ENCODE measurements at regions not wholly inside any gene's neighbourhood (a gene's known extent, or its start where the extent isn't known, plus 50 kb on each side); places are given as distances from the start of the nearest gene placed in this dataset.

- no peak for DNase-seq
Observed at GRCh38 chr5:174191850-174192655, 146.5 kb downstream of the NSG2 start.

- no peak for DNase-seq
Observed at GRCh38 chr5:174192901-174193300, 147.4 kb downstream of the NSG2 start.

GRCh38 chr5:174195517-174195916, 150.0 kb downstream of the NSG2 start:
- DNase-seq: no peak

GRCh38 chr5:174197929-174198328, 152.4 kb downstream of the NSG2 start:
- DNase-seq: no peak

- no peak for DNase-seq
Observed at GRCh38 chr5:174198541-174198940, 153.0 kb downstream of the NSG2 start.

- no peak for DNase-seq
Observed at GRCh38 chr5:174202996-174203395, 157.5 kb downstream of the NSG2 start.

GRCh38 chr5:174204535-174205313, 159.2 kb downstream of the NSG2 start:
- no peak for DNase-seq

- no peak for DNase-seq
Observed at GRCh38 chr5:174205939-174206338, 160.4 kb downstream of the NSG2 start.

- no peak for DNase-seq
Observed at GRCh38 chr5:174210596-174211276, 165.2 kb downstream of the NSG2 start.

- DNase-seq: no peak
Observed at GRCh38 chr5:174211277-174211626, 165.7 kb downstream of the NSG2 start.

- DNase-seq: no peak
Observed at GRCh38 chr5:174217527-174217926, 172.0 kb downstream of the NSG2 start.

GRCh38 chr5:174218162-174218561, 172.7 kb downstream of the NSG2 start:
- DNase-seq: no peak

GRCh38 chr5:174220417-174220816, 174.9 kb downstream of the NSG2 start:
- no peak for DNase-seq

GRCh38 chr5:174221436-174221835, 175.9 kb downstream of the NSG2 start:
- no peak for DNase-seq

GRCh38 chr5:174221946-174222345, 176.4 kb downstream of the NSG2 start:
- DNase-seq: no peak

- DNase-seq: no peak
Observed at GRCh38 chr5:174222891-174223290, 177.4 kb downstream of the NSG2 start.

GRCh38 chr5:174223355-174223754, 177.8 kb downstream of the NSG2 start:
- DNase-seq: no peak

- DNase-seq: no peak
Observed at GRCh38 chr5:174229068-174229467, 183.6 kb downstream of the NSG2 start.

GRCh38 chr5:174229514-174230370, 184.2 kb downstream of the NSG2 start:
- DNase-seq: no peak

GRCh38 chr5:174231956-174232487, 186.5 kb downstream of the NSG2 start:
- no peak for DNase-seq

GRCh38 chr5:174234388-174234787, 188.9 kb downstream of the NSG2 start:
- no peak for DNase-seq

- DNase-seq: no peak
Observed at GRCh38 chr5:174235221-174236011, 189.9 kb downstream of the NSG2 start.

Measured in activated effector memory CD4-positive, alpha-beta T cell treated with Interleukin-2 at 50 U/mL for 16 hours (primary cell).